Pancreas (tissue), 10 donors: ENCODE measurements at regions not wholly inside any gene's neighbourhood (a gene's known extent, or its start where the extent isn't known, plus 50 kb on each side); places are given as distances from the start of the nearest gene placed in this dataset.
"Not testable (repeated sequence)": the region's sequence is repeated elsewhere in the genome, so short reads cannot be mapped to it uniquely, and the experiment has no call there.

Experiments used
- ATAC-seq, 4 donors: fragments of 200-7000 bp; cut with Tn5 transposase; one replicate each; pipeline versions ENCODE4 v1.8.0 to v1.9.1; 2020; ENCODE audit warnings: mild to moderate bottlenecking in 4 of 4, moderate library complexity in 4 of 4
- DNase-seq, 6 donors: peaks; one replicate each; pipeline ENCODE4 v3.0.0-alpha.2; 2020
- FAIRE-seq: peaks from 2 replicates; lab custom pipeline; 2012; peaks lifted over from hg19 to GRCh38; lab: Jason Lieb, UNC
- H3K27ac ChIP-seq, 4 donors: fragments of 200-600 bp; sonication (generic); 1 replicate in 3 of 4; 2 replicates in 1 of 4; pipeline versions ENCODE4 v1.5.0 to v1.8.0; 2020
- H3K27me3 ChIP-seq, 4 donors: fragments of 200-600 bp; one replicate each; pipeline ENCODE4 v1.8.0; 2021
- H3K36me3 ChIP-seq, 3 donors: fragments of 200-600 bp; sonication (generic) in 1 of 3; one replicate each; pipeline versions ENCODE4 v1.5.0 to v1.8.0; 2020 to 2021
- H3K4me1 ChIP-seq, 3 donors: fragments of 200-600 bp; one replicate each; pipeline ENCODE4 v1.8.0; 2021
- H3K4me3 ChIP-seq, 4 donors: fragments of 200-600 bp; sonication (generic) in 2 of 4; one replicate each; pipeline versions ENCODE4 v1.5.0 to v1.8.0; 2020 to 2021
- H3K9me3 ChIP-seq, 4 donors: fragments of 200-600 bp; one replicate each; pipeline ENCODE4 v1.8.0; 2021
- CTCF ChIP-seq, 4 donors: fragments of 200-600 bp; sonication (generic) in 3 of 4; IDR thresholded peaks; one replicate each; pipeline versions ENCODE4 v1.5.0 to v1.8.0; 2021; ENCODE audit warnings: antibody characterized with exemption in 4 of 4
- WGBS, 2 donors: extraction: QIAGEN DNeasy Blood & Tissue Kit; methylation state at CpG; one replicate each; pipeline ENCODE4 v1.1.7; 2013; 5-methylcytosine and 5-hydroxymethylcytosine counted together
- intact Hi-C, 3 donors: fragments of 100-400 bp; cut with DNase I; formaldehyde crosslinking; loops; one replicate each; pipeline versions ENCODE4 v1.11.1 to v1.14.2; 2022
- donor health status: healthy with polysubstance abuse.
- donor health status: DM: no; HTN: no; CAD: no; lungs with moderate emphysema.
- donor health status: DM: no; HTN: no; CAD: no.
- donor health status: control.
- donor health status: control.
- donor health status: Bipolar disorder and iron deficiency.
- donor health status: DM: yes; HTN: yes; CAD: no.
- donor health status: DM: no; HTN: no; CAD: no.
- donor health status: DM: no; HTN: no; CAD: no.
- donor health status: DM: yes; HTN: yes; CAD: no.

GRCh38 chr4:128648021-128648420 is 161.5 kb upstream of the JADE1 start:
- Histone ChIP-seq H3K27me3 (no peaks in the 10 kb centered on the region), H3K4me1 (peaks cover 7 to 8% (median 7%) of the 10 kb centered on the region in 3 donors), H3K27ac (no peak overlapping the region), H3K9me3 (no peaks in the 10 kb centered on the region), H3K4me3 (no peak overlapping the region), H3K36me3 (no peaks in the 10 kb centered on the region)
- WGBS, 2 donors = 87 to 94% methylated on average over 1 of the region's 1 CpG
- TF ChIP-seq CTCF (IDR thresholded peaks at IDR 0.05) = no peak
- no peak for ATAC-seq
- no peak for FAIRE-seq
- intact Hi-C loops = no loop called here
- DNase-seq = no peak

- H3K4me1 ChIP-seq, H3K27ac ChIP-seq, DNase-seq, H3K27me3 ChIP-seq, FAIRE-seq, intact Hi-C loops, ATAC-seq, H3K4me3 ChIP-seq, H3K36me3 ChIP-seq, H3K9me3 ChIP-seq: not testable (repeated sequence)
- 79 to 86% methylated on average over 1 of the region's 1 CpG for WGBS, 2 donors
Observed at GRCh38 chr4:128646893-128647292, 162.6 kb upstream of the JADE1 start.

GRCh38 chr4:128644693-128645654 is 164.5 kb upstream of the JADE1 start:
- intact Hi-C loops, ATAC-seq, FAIRE-seq: not testable (repeated sequence)

GRCh38 chr4:128644107-128644506 is 165.4 kb upstream of the JADE1 start:
- intact Hi-C loops, H3K27me3 ChIP-seq, H3K4me1 ChIP-seq, DNase-seq, FAIRE-seq, H3K9me3 ChIP-seq, H3K4me3 ChIP-seq, ATAC-seq, H3K36me3 ChIP-seq, H3K27ac ChIP-seq: not testable (repeated sequence)
- WGBS, 2 donors = 90 to 92% methylated on average over 3 of the region's 3 CpGs

More at GRCh38 chr4:128644693-128645654, 164.5 kb upstream of the JADE1 start:
- WGBS, 2 donors = 54 to 71% methylated on average over 18 of the region's 18 CpGs
- H3K9me3 ChIP-seq, H3K4me1 ChIP-seq, H3K36me3 ChIP-seq, H3K27me3 ChIP-seq, H3K27ac ChIP-seq: not testable (repeated sequence)
- peak in 2 of 6 donors; percentile 26 to 31 for DNase-seq
- peak overlapping the region in 2 of 4 donors; percentile 6 to 12 for H3K4me3 ChIP-seq

GRCh38 chr4:128641566-128641965 is 167.9 kb upstream of the JADE1 start:
- FAIRE-seq, intact Hi-C loops: not testable (repeated sequence)
- 88 to 90% methylated on average over 2 of the region's 2 CpGs for WGBS, 2 donors

GRCh38 chr4:128639541-128640270 is 169.8 kb upstream of the JADE1 start:
- intact Hi-C loops = loop anchor here in 1 of 3 donors (10.0 kb wide), 1 partner anchor 65 kb away; no protein-coding TSS in a partner anchor
- Histone ChIP-seq H3K27ac (peak overlapping the region in 2 of 4 donors; percentile 41 to 50), H3K27me3 (no peaks in the 10 kb centered on the region), H3K4me3 (no peak overlapping the region), H3K36me3 (no peaks in the 10 kb centered on the region), H3K9me3 (no peaks in the 10 kb centered on the region), H3K4me1 (peaks cover 9 to 22% (median 14%) of the 10 kb centered on the region in 3 donors)
- no peak for DNase-seq
- WGBS, 2 donors = 68 to 75% methylated on average over 2 of the region's 2 CpGs
- no peak for TF ChIP-seq CTCF (IDR thresholded peaks at IDR 0.05)
- no peak for ATAC-seq
- FAIRE-seq = no peak

More at GRCh38 chr4:128641566-128641965, 167.9 kb upstream of the JADE1 start:
- not testable (repeated sequence) for H3K4me1 ChIP-seq, H3K36me3 ChIP-seq, ATAC-seq, H3K9me3 ChIP-seq, H3K4me3 ChIP-seq, H3K27me3 ChIP-seq, DNase-seq, H3K27ac ChIP-seq
